GM12878 (cell line): ENCODE measurements at regions not wholly inside any gene's neighbourhood (a gene's known extent, or its start where the extent isn't known, plus 50 kb on each side); places are given as distances from the start of the nearest gene placed in this dataset.

Experiments
- ATAC-seq: fragments of 200-7000 bp; cut with Tn5 transposase; 3 replicates; pipeline ENCODE4 v1.9.1; 2020; ENCODE audit warnings: mild to moderate bottlenecking, moderate library complexity
- BruUV-seq: library from RNA; stranded (reverse); fragments of 400-500 nt; replicated peaks from 2 replicates; lab custom pipeline; 2021; lab: Mats Ljungman, UMichigan
- CTCF ChIA-PET: fragments of 300-600 bp; sonication (Branson Sonifier 250); formaldehyde crosslinking; extraction: SDS; loops from one replicate; lab custom pipeline; 2021; ENCODE audit warnings: inconsistent platforms; lab: Yijun Ruan, JAX
- POLR2A ChIA-PET: fragments of 350-600 bp; formaldehyde crosslinking; extraction: SDS; loops from one replicate; lab custom pipeline; 2021; ENCODE audit warnings: inconsistent platforms; lab: Charles Lee
- RAD21 ChIA-PET: fragments of 300-600 bp; sonication (Branson Sonifier 250); formaldehyde crosslinking; loops from one replicate; lab custom pipeline; 2023; ENCODE audit warnings: antibody characterized with exemption; ENCODE audit not compliant: unreplicated experiment; lab: Charles Lee
- SMC1A ChIA-PET: fragments of 300-600 bp; sonication (Branson Sonifier 250); formaldehyde crosslinking; loops from one replicate; lab custom pipeline; 2023; ENCODE audit not compliant: unreplicated experiment, uncharacterized antibody; lab: Charles Lee
- DNase-seq: peaks from one replicate; pipeline ENCODE4 v3.0.0-alpha.2; 2011; ENCODE audit warnings: low read depth, low spot score
- FAIRE-seq: peaks from 3 replicates; lab custom pipeline; 2011; peaks lifted over from hg19 to GRCh38; lab: Jason Lieb, UNC
- H2AFZ ChIP-seq: 2 replicates; pipeline ENCODE4 v1.6.0; 2011; ENCODE audit warnings: low read depth, low read length, control low read depth; ENCODE audit not compliant: control insufficient read depth
- H3K27ac ChIP-seq: 2 replicates; pipeline ENCODE4 v1.5.1; 2011; ENCODE audit warnings: control low read depth; ENCODE audit not compliant: control insufficient read depth, insufficient read depth
- H3K27me3 ChIP-seq, 2 experiments: replicated peaks in 1 of 2; 2 replicates each; pipeline versions ENCODE4 v1.6.0 to v1.6.1; 2011; ENCODE audit warnings: low read length in 1 of 2; ENCODE audit not compliant: control insufficient read depth in 2 of 2, insufficient read depth in 2 of 2
- H3K36me3 ChIP-seq, 2 experiments: 2 replicates each; pipeline ENCODE4 v1.5.1; 2011; ENCODE audit warnings: low read length in 1 of 2; ENCODE audit not compliant: control insufficient read depth in 2 of 2, insufficient read depth in 2 of 2
- H3K4me1 ChIP-seq: 2 replicates; pipeline ENCODE4 v1.6.1; 2011; ENCODE audit warnings: mild to moderate bottlenecking, low read length, moderate library complexity, mixed read lengths; ENCODE audit not compliant: control insufficient read depth, insufficient read depth
- H3K4me2 ChIP-seq: 2 replicates; pipeline ENCODE4 v1.6.0; 2011; ENCODE audit warnings: control low read depth; ENCODE audit not compliant: control insufficient read depth, insufficient read depth
- H3K4me3 ChIP-seq: fragments of 200-600 bp; sonication (generic); 2 replicates; pipeline ENCODE4 v1.5.1; 2016
- H3K79me2 ChIP-seq: 2 replicates; pipeline ENCODE4 v1.6.0; 2011; ENCODE audit warnings: low read length; ENCODE audit not compliant: control insufficient read depth, insufficient read depth
- H3K9ac ChIP-seq: 2 replicates; pipeline ENCODE4 v1.8.0; 2011; ENCODE audit warnings: low read length, control low read depth, mixed read lengths; ENCODE audit not compliant: control insufficient read depth, insufficient read depth
- H3K9me3 ChIP-seq: replicated peaks from 3 replicates; pipeline ENCODE4 v1.5.1; 2011; ENCODE audit warnings: mild to moderate bottlenecking, low read length; ENCODE audit not compliant: control insufficient read depth, insufficient read depth
- H4K20me1 ChIP-seq: 2 replicates; pipeline ENCODE4 v1.6.0; 2011; ENCODE audit not compliant: control insufficient read depth, insufficient read depth
- CREM ChIP-seq: IDR thresholded peaks from 2 replicates; pipeline ENCODE4 v1.6.1; 2014; ENCODE audit warnings: antibody characterized with exemption, low read depth
- ETV6 ChIP-seq, 2 experiments: fragments of 450-650 bp in 1 of 2; IDR thresholded peaks in 1 of 2; conservative IDR thresholded peaks in 1 of 2; 2 replicates each; pipeline ENCODE4 v1.6.1; 2014; ENCODE audit warnings: antibody characterized with exemption in 1 of 2, borderline replicate concordance in 1 of 2, low read depth in 1 of 2, mild to moderate bottlenecking in 1 of 2, moderate library complexity in 1 of 2
- FOXK2 ChIP-seq: fragments of 450-650 bp; IDR thresholded peaks from 2 replicates; pipeline ENCODE4 v1.6.1; 2017; ENCODE audit warnings: mild to moderate bottlenecking, moderate library complexity
- FOXM1 ChIP-seq: IDR thresholded peaks from 2 replicates; pipeline ENCODE4 v1.6.1; 2012; ENCODE audit warnings: low read depth, mild to moderate bottlenecking, inconsistent platforms, low read length, moderate library complexity
- JUND ChIP-seq: IDR thresholded peaks from 2 replicates; pipeline ENCODE4 v1.6.1; 2012; ENCODE audit warnings: low read depth, mild to moderate bottlenecking, low read length, improper control_type of control experiment, moderate library complexity
- KLF5 ChIP-seq: fragments of 450-650 bp; IDR thresholded peaks from 2 replicates; pipeline ENCODE4 v1.6.1; 2014; ENCODE audit warnings: mild to moderate bottlenecking; ENCODE audit not compliant: partially characterized antibody
- MTA2 ChIP-seq: fragments of 450-650 bp; IDR thresholded peaks from 2 replicates; pipeline ENCODE4 v1.6.1; 2016; ENCODE audit warnings: low read depth, mild to moderate bottlenecking, moderate library complexity
- NBN ChIP-seq: fragments of 450-650 bp; IDR thresholded peaks from 2 replicates; pipeline ENCODE4 v1.6.1; 2016
- NFYB ChIP-seq: IDR thresholded peaks from 2 replicates; pipeline ENCODE4 v1.6.1; 2011; ENCODE audit warnings: low read depth, mild to moderate bottlenecking, low read length, improper control_type of control experiment, moderate library complexity; ENCODE audit not compliant: insufficient read depth
- PAX5 ChIP-seq: IDR thresholded peaks from 2 replicates; pipeline ENCODE4 v1.6.1; 2011; ENCODE audit warnings: low read depth, low read length, borderline replicate concordance
- SMC3 ChIP-seq: IDR thresholded peaks from 2 replicates; pipeline ENCODE4 v1.6.1; 2011; ENCODE audit warnings: low read length, improper control_type of control experiment, borderline replicate concordance
- SREBF1 ChIP-seq: IDR thresholded peaks from 2 replicates; pipeline ENCODE4 v1.6.1; 2012; ENCODE audit warnings: mild to moderate bottlenecking, low read length
- ZBED1 ChIP-seq: IDR thresholded peaks from 2 replicates; pipeline ENCODE4 v1.6.1; 2016; ENCODE audit warnings: borderline replicate concordance
- ZNF24 ChIP-seq: fragments of 450-650 bp; IDR thresholded peaks from 2 replicates; pipeline ENCODE4 v1.6.1; 2017; ENCODE audit warnings: antibody characterized with exemption, mild to moderate bottlenecking
- ZZZ3 ChIP-seq: IDR thresholded peaks from 2 replicates; pipeline ENCODE4 v1.6.1; 2011; ENCODE audit warnings: low read depth; ENCODE audit not compliant: control insufficient read depth, insufficient read length
- WGBS: methylation state at CpG from one replicate; pipeline ENCODE4 v1.1.6; 2016; ENCODE audit warnings: low lambda C conversion rate; ENCODE audit not compliant: insufficient replicate concordance, insufficient coverage; ENCODE audit errors: missing lambda C conversion rate; 5-methylcytosine and 5-hydroxymethylcytosine counted together
- in situ Hi-C: fragments of 300-500 bp; cut with MboI; formaldehyde crosslinking; loops from 9 replicates; pipeline ENCODE4 v1.14.3; 2018; ENCODE audit warnings: mixed read lengths
- intact Hi-C: fragments of 100-400 bp; cut with micrococcal nuclease; formaldehyde crosslinking; loops from one replicate; pipeline ENCODE4 v1.14.2; 2022; ENCODE audit not compliant: unreplicated experiment
- TF ChIP-seq, protein P1 (sequence below): fragments of 450-650 bp; IDR thresholded peaks from 2 replicates; pipeline ENCODE4 v1.6.1; 2018; ENCODE audit warnings: mild to moderate bottlenecking, low read depth, moderate library complexity; ENCODE audit not compliant: partially characterized antibody
- TF ChIP-seq, protein P2 (sequence below): fragments of 450-650 bp; IDR thresholded peaks from 2 replicates; pipeline ENCODE4 v1.6.1; 2017; ENCODE audit warnings: borderline replicate concordance
- TF ChIP-seq, protein P3 (sequence below): fragments of 450-650 bp; formaldehyde crosslinking; IDR thresholded peaks from 2 replicates; pipeline ENCODE4 v1.4.0; 2020; ENCODE audit warnings: mild to moderate bottlenecking, moderate library complexity

DNA sequence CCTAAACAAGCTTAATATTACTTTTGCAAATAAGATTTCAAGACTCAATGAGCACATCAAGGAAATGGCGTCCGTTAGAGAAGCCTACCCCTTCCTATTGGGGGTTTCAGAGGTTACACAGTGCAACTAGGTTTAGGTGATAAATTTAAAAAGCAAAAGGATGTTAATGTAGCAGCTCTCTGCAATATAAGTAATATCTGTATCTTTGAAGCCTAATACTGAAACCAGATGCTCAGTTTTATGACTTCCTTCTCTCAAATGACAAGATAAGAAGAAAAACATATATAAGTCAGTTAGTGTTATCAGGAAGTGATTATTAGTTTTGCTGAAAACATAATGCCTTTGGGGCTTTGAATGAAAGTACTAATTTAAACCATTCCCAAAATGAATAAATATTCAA is 54.3 kb upstream of the MED13 start:
- WGBS = 0% methylated on average over 2 of the region's 2 CpGs
- Histone ChIP-seq H3K4me2 (no peak overlapping the region), H4K20me1 (no peaks in the 10 kb centered on the region), H3K4me1 (peaks cover 6% of the 10 kb centered on the region; the same call in 1 of the 2 replicates), H3K9me3 (no peaks in the 10 kb centered on the region; the same call in 2 of the 3 replicates), H3K9ac (no peak overlapping the region), H3K4me3 (no peak overlapping the region), H3K36me3 (no peaks in the 10 kb centered on the region), H3K79me2 (no peaks in the 10 kb centered on the region), H2AFZ (peak overlapping the region; percentile 77), H3K27ac (no peak overlapping the region), H3K27me3 (no peaks in the 10 kb centered on the region)
- ChIA-PET POLR2A (interaction anchor here (1.0 kb wide), 1 partner anchor 19 kb away, joined by 3 read pairs; no protein-coding TSS in a partner anchor), RAD21 (interaction anchor here (1.0 to 1.4 kb wide), 2 partner anchors 10 to 283 kb away, joined by 3 to 8 read pairs; no protein-coding TSS in a partner anchor), CTCF (interaction anchor here (2.5 kb wide), 1 partner anchor 10 kb away, joined by 6 read pairs; no protein-coding TSS in a partner anchor), SMC1A (interaction anchor here (0.9 to 1.5 kb wide), 5 partner anchors 10 to 1399 kb away, joined by 3 to 4 read pairs (median 3); no protein-coding TSS in a partner anchor)
- FAIRE-seq = peak; percentile 89
- BruUV-seq = no TSS peak
- no peak for DNase-seq
- peak; percentile 95 for ATAC-seq
- intact Hi-C loops (no loop called here), in situ Hi-C loops (no loop called here)
- TF ChIP-seq, protein P1, sequence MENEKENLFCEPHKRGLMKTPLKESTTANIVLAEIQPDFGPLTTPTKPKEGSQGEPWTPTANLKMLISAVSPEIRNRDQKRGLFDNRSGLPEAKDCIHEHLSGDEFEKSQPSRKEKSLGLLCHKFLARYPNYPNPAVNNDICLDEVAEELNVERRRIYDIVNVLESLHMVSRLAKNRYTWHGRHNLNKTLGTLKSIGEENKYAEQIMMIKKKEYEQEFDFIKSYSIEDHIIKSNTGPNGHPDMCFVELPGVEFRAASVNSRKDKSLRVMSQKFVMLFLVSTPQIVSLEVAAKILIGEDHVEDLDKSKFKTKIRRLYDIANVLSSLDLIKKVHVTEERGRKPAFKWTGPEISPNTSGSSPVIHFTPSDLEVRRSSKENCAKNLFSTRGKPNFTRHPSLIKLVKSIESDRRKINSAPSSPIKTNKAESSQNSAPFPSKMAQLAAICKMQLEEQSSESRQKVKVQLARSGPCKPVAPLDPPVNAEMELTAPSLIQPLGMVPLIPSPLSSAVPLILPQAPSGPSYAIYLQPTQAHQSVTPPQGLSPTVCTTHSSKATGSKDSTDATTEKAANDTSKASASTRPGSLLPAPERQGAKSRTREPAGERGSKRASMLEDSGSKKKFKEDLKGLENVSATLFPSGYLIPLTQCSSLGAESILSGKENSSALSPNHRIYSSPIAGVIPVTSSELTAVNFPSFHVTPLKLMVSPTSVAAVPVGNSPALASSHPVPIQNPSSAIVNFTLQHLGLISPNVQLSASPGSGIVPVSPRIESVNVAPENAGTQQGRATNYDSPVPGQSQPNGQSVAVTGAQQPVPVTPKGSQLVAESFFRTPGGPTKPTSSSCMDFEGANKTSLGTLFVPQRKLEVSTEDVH = no peak
- no peak for TF ChIP-seq JUND
- TF ChIP-seq, protein P2, sequence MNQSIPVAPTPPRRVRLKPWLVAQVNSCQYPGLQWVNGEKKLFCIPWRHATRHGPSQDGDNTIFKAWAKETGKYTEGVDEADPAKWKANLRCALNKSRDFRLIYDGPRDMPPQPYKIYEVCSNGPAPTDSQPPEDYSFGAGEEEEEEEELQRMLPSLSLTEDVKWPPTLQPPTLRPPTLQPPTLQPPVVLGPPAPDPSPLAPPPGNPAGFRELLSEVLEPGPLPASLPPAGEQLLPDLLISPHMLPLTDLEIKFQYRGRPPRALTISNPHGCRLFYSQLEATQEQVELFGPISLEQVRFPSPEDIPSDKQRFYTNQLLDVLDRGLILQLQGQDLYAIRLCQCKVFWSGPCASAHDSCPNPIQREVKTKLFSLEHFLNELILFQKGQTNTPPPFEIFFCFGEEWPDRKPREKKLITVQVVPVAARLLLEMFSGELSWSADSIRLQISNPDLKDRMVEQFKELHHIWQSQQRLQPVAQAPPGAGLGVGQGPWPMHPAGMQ = no peak
- no peak for TF ChIP-seq FOXK2
- TF ChIP-seq NBN = no peak
- 0 out of 2 replicates have a peak, but pooled peaks have one; percentile 29 for TF ChIP-seq CREM
- TF ChIP-seq ZZZ3 = no peak
- TF ChIP-seq KLF5 = no peak
- no peak for TF ChIP-seq MTA2
- TF ChIP-seq SREBF1 = no peak
- TF ChIP-seq NFYB = 0 out of 2 replicates have a peak, but pooled peaks have one; percentile 38
- TF ChIP-seq ETV6 (conservative IDR thresholded peaks at IDR 0.05 in 1 of 2, IDR thresholded peaks at IDR 0.05 in 1 of 2; ENCODE audit: borderline replicate concordance in 1 of 2, low read depth in 1 of 2) = peak in 1 of 2 experiments; percentile 71; a peak in 1 of 4 replicates
- TF ChIP-seq PAX5 = no peak
- TF ChIP-seq ZNF24 = no peak
- TF ChIP-seq FOXM1 = peak; percentile 56; the same call in 1 of the 2 replicates
- TF ChIP-seq, protein P3, sequence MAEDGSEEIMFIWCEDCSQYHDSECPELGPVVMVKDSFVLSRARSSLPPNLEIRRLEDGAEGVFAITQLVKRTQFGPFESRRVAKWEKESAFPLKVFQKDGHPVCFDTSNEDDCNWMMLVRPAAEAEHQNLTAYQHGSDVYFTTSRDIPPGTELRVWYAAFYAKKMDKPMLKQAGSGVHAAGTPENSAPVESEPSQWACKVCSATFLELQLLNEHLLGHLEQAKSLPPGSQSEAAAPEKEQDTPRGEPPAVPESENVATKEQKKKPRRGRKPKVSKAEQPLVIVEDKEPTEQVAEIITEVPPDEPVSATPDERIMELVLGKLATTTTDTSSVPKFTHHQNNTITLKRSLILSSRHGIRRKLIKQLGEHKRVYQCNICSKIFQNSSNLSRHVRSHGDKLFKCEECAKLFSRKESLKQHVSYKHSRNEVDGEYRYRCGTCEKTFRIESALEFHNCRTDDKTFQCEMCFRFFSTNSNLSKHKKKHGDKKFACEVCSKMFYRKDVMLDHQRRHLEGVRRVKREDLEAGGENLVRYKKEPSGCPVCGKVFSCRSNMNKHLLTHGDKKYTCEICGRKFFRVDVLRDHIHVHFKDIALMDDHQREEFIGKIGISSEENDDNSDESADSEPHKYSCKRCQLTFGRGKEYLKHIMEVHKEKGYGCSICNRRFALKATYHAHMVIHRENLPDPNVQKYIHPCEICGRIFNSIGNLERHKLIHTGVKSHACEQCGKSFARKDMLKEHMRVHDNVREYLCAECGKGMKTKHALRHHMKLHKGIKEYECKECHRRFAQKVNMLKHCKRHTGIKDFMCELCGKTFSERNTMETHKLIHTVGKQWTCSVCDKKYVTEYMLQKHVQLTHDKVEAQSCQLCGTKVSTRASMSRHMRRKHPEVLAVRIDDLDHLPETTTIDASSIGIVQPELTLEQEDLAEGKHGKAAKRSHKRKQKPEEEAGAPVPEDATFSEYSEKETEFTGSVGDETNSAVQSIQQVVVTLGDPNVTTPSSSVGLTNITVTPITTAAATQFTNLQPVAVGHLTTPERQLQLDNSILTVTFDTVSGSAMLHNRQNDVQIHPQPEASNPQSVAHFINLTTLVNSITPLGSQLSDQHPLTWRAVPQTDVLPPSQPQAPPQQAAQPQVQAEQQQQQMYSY = no peak
- no peak for TF ChIP-seq ZBED1
- TF ChIP-seq SMC3 = no peak
